Eye (tissue), 1 donor: ENCODE measurements at regions not wholly inside any gene's neighbourhood (a gene's known extent, or its start where the extent isn't known, plus 50 kb on each side); places are given as distances from the start of the nearest gene placed in this dataset.
A peak's percentile ranks its signal among the peaks of the same experiment; 100 is the strongest.

ENCODE experiments used
- DNase-seq: peaks from one replicate; pipeline ENCODE4 v3.0.0-alpha.2; 2015

- DNase-seq = no peak
Observed at GRCh38 chr2:65550246-65550645, 117.8 kb upstream of the SPRED2 start.

- DNase-seq = peak; percentile 78
Observed at GRCh38 chr2:65549631-65550030, 117.2 kb upstream of the SPRED2 start.

- no peak for DNase-seq
Observed at GRCh38 chr2:65549257-65549627, 116.8 kb upstream of the SPRED2 start.

GRCh38 chr2:65548576-65549256, 116.3 kb upstream of the SPRED2 start:
- no peak for DNase-seq

- no peak for DNase-seq
Observed at GRCh38 chr2:65548064-65548463, 115.7 kb upstream of the SPRED2 start.

GRCh38 chr2:65545837-65546805, 113.7 kb upstream of the SPRED2 start:
- no peak for DNase-seq

- no peak for DNase-seq
Observed at GRCh38 chr2:65541773-65542172, 109.4 kb upstream of the SPRED2 start.

GRCh38 chr2:65539633-65540032, 107.2 kb upstream of the SPRED2 start:
- peak; percentile 68 for DNase-seq

- no peak for DNase-seq
Observed at GRCh38 chr2:65537651-65538385, 105.4 kb upstream of the SPRED2 start.

- DNase-seq = no peak
Observed at GRCh38 chr2:65536596-65536995, 104.2 kb upstream of the SPRED2 start.

- no peak for DNase-seq
Observed at GRCh38 chr2:65532937-65533336, 100.5 kb upstream of the SPRED2 start.

- DNase-seq = no peak
Observed at GRCh38 chr2:65532326-65532725, 99.9 kb upstream of the SPRED2 start.

- DNase-seq = no peak
Observed at GRCh38 chr2:65530547-65531320, 98.3 kb upstream of the SPRED2 start.

- no peak for DNase-seq
Observed at GRCh38 chr2:65529419-65529818, 97.0 kb upstream of the SPRED2 start.

GRCh38 chr2:65528241-65528574, 95.8 kb upstream of the SPRED2 start:
- no peak for DNase-seq

GRCh38 chr2:65527451-65528240, 95.2 kb upstream of the SPRED2 start:
- no peak for DNase-seq

- DNase-seq = peak; percentile 29
Observed at GRCh38 chr2:65525616-65526231, 93.3 kb upstream of the SPRED2 start.

GRCh38 chr2:65522922-65523321, 90.5 kb upstream of the SPRED2 start:
- no peak for DNase-seq

GRCh38 chr2:65518751-65519150, 86.4 kb upstream of the SPRED2 start:
- no peak for DNase-seq

- DNase-seq = no peak
Observed at GRCh38 chr2:65514555-65515195, 82.3 kb upstream of the SPRED2 start.

- no peak for DNase-seq
Observed at GRCh38 chr2:65512783-65513182, 80.4 kb upstream of the SPRED2 start.
